GM12872 (cell line): ENCODE measurements at regions not wholly inside any gene's neighbourhood (a gene's known extent, or its start where the extent isn't known, plus 50 kb on each side); places are given as distances from the start of the nearest gene placed in this dataset.

Experiments used
- CTCF ChIP-seq: IDR thresholded peaks from 3 replicates; pipeline ENCODE4 v1.5.1; 2011; ENCODE audit warnings: low read depth, mild to moderate bottlenecking, low read length, moderate library complexity; ENCODE audit not compliant: insufficient read depth

GRCh38 chr18:41009926-41010325 lies 945.1 kb upstream of the PIK3C3 start:
- no peak for TF ChIP-seq CTCF

GRCh38 chr18:41004324-41004723 lies 950.7 kb upstream of the PIK3C3 start:
- TF ChIP-seq CTCF, result no peak

GRCh38 chr18:40995529-40995928 lies 959.5 kb upstream of the PIK3C3 start:
- TF ChIP-seq CTCF, result no peak

- no peak for TF ChIP-seq CTCF
Measured at GRCh38 chr18:40993363-40993762, 961.7 kb upstream of the PIK3C3 start.

GRCh38 chr18:40987581-40987980 lies 967.5 kb upstream of the PIK3C3 start:
- TF ChIP-seq CTCF, result no peak

GRCh38 chr18:40985436-40985835 lies 969.6 kb upstream of the PIK3C3 start:
- no peak for TF ChIP-seq CTCF

GRCh38 chr18:40984856-40985255 lies 970.2 kb upstream of the PIK3C3 start:
- TF ChIP-seq CTCF, result no peak

- no peak for TF ChIP-seq CTCF
Measured at GRCh38 chr18:40983835-40984234, 971.2 kb upstream of the PIK3C3 start.
